Esophagus (tissue), 2 donors: ENCODE measurements at regions not wholly inside any gene's neighbourhood (a gene's known extent, or its start where the extent isn't known, plus 50 kb on each side); places are given as distances from the start of the nearest gene placed in this dataset.

Source experiments
- H3K27ac ChIP-seq, 2 donors: one replicate each; pipeline ENCODE4 v1.5.1; 2013; ENCODE audit warnings: low read depth in 2 of 2, mild to moderate bottlenecking in 2 of 2, inconsistent platforms in 1 of 2, low read length in 1 of 2, moderate library complexity in 1 of 2
- H3K27me3 ChIP-seq, 2 donors: one replicate each; pipeline ENCODE4 v1.6.1; 2013; ENCODE audit warnings: low read length in 2 of 2, control low read depth in 1 of 2, mild to moderate bottlenecking in 1 of 2; ENCODE audit not compliant: insufficient read depth in 2 of 2, control insufficient read depth in 1 of 2
- H3K36me3 ChIP-seq, 2 donors: one replicate each; pipeline ENCODE4 v1.6.1; 2013; ENCODE audit warnings: low read length in 1 of 2; ENCODE audit not compliant: control insufficient read depth in 2 of 2, insufficient read depth in 2 of 2
- H3K4me1 ChIP-seq, 2 donors: one replicate each; pipeline ENCODE4 v1.6.1; 2013; ENCODE audit warnings: low read length in 1 of 2; ENCODE audit not compliant: control insufficient read depth in 2 of 2, insufficient read depth in 2 of 2
- H3K4me3 ChIP-seq, 2 donors: one replicate each; pipeline ENCODE4 v1.5.1; 2013; ENCODE audit warnings: low read length in 2 of 2, mild to moderate bottlenecking in 2 of 2, low read depth in 1 of 2, moderate library complexity in 1 of 2
- H3K9me3 ChIP-seq, 2 donors: one replicate each; pipeline ENCODE4 v1.6.1; 2013; ENCODE audit warnings: mild to moderate bottlenecking in 2 of 2, low read depth in 1 of 2, low read length in 1 of 2, moderate library complexity in 1 of 2; ENCODE audit not compliant: control insufficient read depth in 2 of 2, insufficient read depth in 1 of 2
- WGBS, 2 donors: extraction: QIAGEN DNeasy Blood & Tissue Kit; methylation state at CpG; one replicate each; pipeline ENCODE4 v1.1.7; 2013; 5-methylcytosine and 5-hydroxymethylcytosine counted together
- donor health status: healthy with polysubstance abuse.
- donor health status: Bipolar disorder and iron deficiency.

GRCh38 chr6:751765-752164 lies 58.8 kb upstream of the EXOC2 start:
- H3K9me3 ChIP-seq: no peaks in the 10 kb centered on the region
- no peak overlapping the region for H3K27ac ChIP-seq
- H3K27me3 ChIP-seq: peaks cover 0 to 2% of the 10 kb centered on the region in 2 donors
- no peaks in the 10 kb centered on the region for H3K4me1 ChIP-seq
- H3K4me3 ChIP-seq: no peak overlapping the region
- H3K36me3 ChIP-seq: no peaks in the 10 kb centered on the region
- WGBS, 2 donors: 68 to 70% methylated on average over 4 of the region's 4 CpGs

- H3K4me1 ChIP-seq: no peaks in the 10 kb centered on the region
- H3K9me3 ChIP-seq: no peaks in the 10 kb centered on the region
- 74 to 77% methylated on average over 4 of the region's 4 CpGs for WGBS, 2 donors
- no peaks in the 10 kb centered on the region for H3K36me3 ChIP-seq
- no peak overlapping the region for H3K4me3 ChIP-seq
- no peaks in the 10 kb centered on the region for H3K27me3 ChIP-seq
- no peak overlapping the region for H3K27ac ChIP-seq
Observed at GRCh38 chr6:747921-748320, 55.0 kb upstream of the EXOC2 start.

GRCh38 chr6:747028-747427 lies 54.1 kb upstream of the EXOC2 start:
- Histone ChIP-seq H3K4me3 (no peak overlapping the region), H3K27me3 (no peaks in the 10 kb centered on the region), H3K9me3 (no peaks in the 10 kb centered on the region), H3K27ac (no peak overlapping the region), H3K4me1 (no peaks in the 10 kb centered on the region), H3K36me3 (no peaks in the 10 kb centered on the region)
- 67 to 73% methylated on average over 4 of the region's 4 CpGs for WGBS, 2 donors

GRCh38 chr6:744666-745353 lies 51.9 kb upstream of the EXOC2 start:
- no peaks in the 10 kb centered on the region for H3K27me3 ChIP-seq
- no peaks in the 10 kb centered on the region for H3K9me3 ChIP-seq
- no peak overlapping the region for H3K27ac ChIP-seq
- H3K4me1 ChIP-seq: no peaks in the 10 kb centered on the region
- H3K36me3 ChIP-seq: no peaks in the 10 kb centered on the region
- no peak overlapping the region for H3K4me3 ChIP-seq
- WGBS, 2 donors: 85 to 89% methylated on average over 7 of the region's 7 CpGs

- WGBS, 2 donors: 69 to 71% methylated on average over 4 of the region's 4 CpGs
- no peaks in the 10 kb centered on the region for H3K4me1 ChIP-seq
Observed at GRCh38 chr6:743320-744096, 50.6 kb upstream of the EXOC2 start.

More at GRCh38 chr6:743320-744096, 50.6 kb upstream of the EXOC2 start:
- no peaks in the 10 kb centered on the region for H3K27me3 ChIP-seq
- H3K4me3 ChIP-seq: no peak overlapping the region
- H3K9me3 ChIP-seq: no peaks in the 10 kb centered on the region
- H3K27ac ChIP-seq: no peak overlapping the region
- H3K36me3 ChIP-seq: no peaks in the 10 kb centered on the region
